Lower leg skin (tissue), 3 donors: ENCODE measurements at regions not wholly inside any gene's neighbourhood (a gene's known extent, or its start where the extent isn't known, plus 50 kb on each side); places are given as distances from the start of the nearest gene placed in this dataset.

Source experiments
- POLR2A ChIP-seq, 2 donors: fragments of 450-650 bp; IDR thresholded peaks; one replicate each; pipeline ENCODE4 v1.6.1; 2016 to 2017; ENCODE audit warnings: antibody characterized with exemption in 2 of 2, mild to moderate bottlenecking in 1 of 2, moderate library complexity in 1 of 2
- TF ChIP-seq, protein P1 (sequence below), 3 donors: fragments of 450-650 bp; IDR thresholded peaks; one replicate each; pipeline ENCODE4 v1.5.1; 2016; ENCODE audit warnings: antibody characterized with exemption in 3 of 3, mild to moderate bottlenecking in 3 of 3, moderate library complexity in 2 of 3

DNA sequence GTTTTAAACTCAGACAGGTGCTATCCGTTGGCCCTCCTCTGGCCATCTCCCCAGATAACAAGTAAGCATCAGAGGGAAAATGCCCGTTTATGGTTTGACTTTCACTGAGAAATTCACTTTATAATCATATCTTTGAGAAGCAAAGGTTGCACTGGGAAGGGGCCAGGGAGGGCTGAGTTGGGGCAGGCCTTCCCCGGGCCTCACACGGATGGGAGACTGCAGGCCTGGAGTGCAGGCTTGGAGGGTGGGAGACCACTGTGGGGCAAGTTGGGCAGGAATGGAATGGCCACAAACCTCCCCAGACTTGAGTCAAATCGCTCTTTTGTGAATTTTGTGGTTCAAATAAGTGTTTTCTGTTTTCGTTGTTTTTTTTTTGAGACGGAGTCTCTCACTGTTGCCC is 451.7 kb downstream of the TSHZ3 start:
- TF ChIP-seq, protein P1, sequence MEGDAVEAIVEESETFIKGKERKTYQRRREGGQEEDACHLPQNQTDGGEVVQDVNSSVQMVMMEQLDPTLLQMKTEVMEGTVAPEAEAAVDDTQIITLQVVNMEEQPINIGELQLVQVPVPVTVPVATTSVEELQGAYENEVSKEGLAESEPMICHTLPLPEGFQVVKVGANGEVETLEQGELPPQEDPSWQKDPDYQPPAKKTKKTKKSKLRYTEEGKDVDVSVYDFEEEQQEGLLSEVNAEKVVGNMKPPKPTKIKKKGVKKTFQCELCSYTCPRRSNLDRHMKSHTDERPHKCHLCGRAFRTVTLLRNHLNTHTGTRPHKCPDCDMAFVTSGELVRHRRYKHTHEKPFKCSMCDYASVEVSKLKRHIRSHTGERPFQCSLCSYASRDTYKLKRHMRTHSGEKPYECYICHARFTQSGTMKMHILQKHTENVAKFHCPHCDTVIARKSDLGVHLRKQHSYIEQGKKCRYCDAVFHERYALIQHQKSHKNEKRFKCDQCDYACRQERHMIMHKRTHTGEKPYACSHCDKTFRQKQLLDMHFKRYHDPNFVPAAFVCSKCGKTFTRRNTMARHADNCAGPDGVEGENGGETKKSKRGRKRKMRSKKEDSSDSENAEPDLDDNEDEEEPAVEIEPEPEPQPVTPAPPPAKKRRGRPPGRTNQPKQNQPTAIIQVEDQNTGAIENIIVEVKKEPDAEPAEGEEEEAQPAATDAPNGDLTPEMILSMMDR (IDR thresholded peaks at IDR 0.05) = no peak
- no peak for TF ChIP-seq POLR2A (IDR thresholded peaks at IDR 0.05)
